Testis (tissue), 2 donors: ENCODE measurements at regions not wholly inside any gene's neighbourhood (a gene's known extent, or its start where the extent isn't known, plus 50 kb on each side); places are given as distances from the start of the nearest gene placed in this dataset.

Experiments used
- DNase-seq: peaks from one replicate; pipeline ENCODE4 v3.0.0-alpha.2; 2019
- H3K27ac ChIP-seq, 2 donors: fragments of 200-600 bp; sonication (generic); one replicate each; pipeline ENCODE4 v1.5.1; 2019
- H3K27me3 ChIP-seq: fragments of 200-600 bp; sonication (generic); one replicate; pipeline ENCODE4 v1.5.1; 2019
- H3K36me3 ChIP-seq: fragments of 200-600 bp; sonication (generic); one replicate; pipeline ENCODE4 v1.5.1; 2017; ENCODE audit warnings: low read depth; ENCODE audit errors: missing control alignments
- H3K4me1 ChIP-seq: fragments of 200-600 bp; sonication (generic); one replicate; pipeline ENCODE4 v1.5.1; 2019
- H3K4me3 ChIP-seq, 2 donors: fragments of 200-600 bp; sonication (generic); one replicate each; pipeline ENCODE4 v1.5.1; 2017 to 2019
- H3K9me3 ChIP-seq: fragments of 200-600 bp; sonication (generic); one replicate; pipeline ENCODE4 v1.5.1; 2017
- POLR2A ChIP-seq: fragments of 450-650 bp; IDR thresholded peaks from one replicate; pipeline ENCODE4 v1.6.1; 2017; ENCODE audit warnings: antibody characterized with exemption, mild to moderate bottlenecking, moderate library complexity
- WGBS, 2 donors: methylation state at CpG; one replicate each; pipeline ENCODE4 v1.1.5; 2018; 5-methylcytosine and 5-hydroxymethylcytosine counted together
- intact Hi-C: fragments of 100-400 bp; cut with DNase I; formaldehyde crosslinking; loops from one replicate; pipeline ENCODE4 v1.15.1; 2023; ENCODE audit warnings: low total_unique reads
- TF ChIP-seq, protein P1 (sequence below), 3 experiments: fragments of 450-650 bp in 2 of 3; fragments of 200-600 bp in 1 of 3; sonication (generic) in 1 of 3; IDR thresholded peaks; one replicate each; pipeline ENCODE4 v1.5.1; 2016 to 2019; ENCODE audit warnings: antibody characterized with exemption in 3 of 3, mild to moderate bottlenecking in 2 of 3, moderate library complexity in 1 of 3

DNA sequence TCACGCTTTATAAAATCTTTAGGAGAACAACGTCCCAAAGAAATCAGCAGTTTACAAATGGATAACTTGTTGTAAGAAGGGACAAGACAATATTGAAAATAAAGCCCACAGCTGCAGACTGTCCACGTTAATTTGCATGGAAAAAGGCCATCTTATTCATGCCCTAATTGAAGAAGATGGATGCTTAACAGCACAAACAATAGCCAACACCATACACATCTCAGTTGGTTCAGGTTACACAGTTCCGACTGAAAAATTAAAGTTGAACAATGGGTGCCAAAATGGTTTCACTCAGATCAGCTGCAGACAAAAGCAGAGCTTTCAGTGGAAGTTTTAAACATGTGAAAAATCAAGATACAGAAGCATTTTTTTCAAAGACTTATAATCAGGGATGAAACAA is 314.2 kb downstream of the RAB38 start:
- intact Hi-C loops, result no loop called here
- DNase-seq, result no peak
- WGBS, 2 donors, result 55 to 60% methylated on average over 4 of the region's 4 CpGs
- no peak overlapping the region for H3K27ac ChIP-seq
- no peaks in the 10 kb centered on the region for H3K36me3 ChIP-seq
- H3K27me3 ChIP-seq, result no peaks in the 10 kb centered on the region
- H3K4me3 ChIP-seq, result no peak overlapping the region
- TF ChIP-seq, protein P1, sequence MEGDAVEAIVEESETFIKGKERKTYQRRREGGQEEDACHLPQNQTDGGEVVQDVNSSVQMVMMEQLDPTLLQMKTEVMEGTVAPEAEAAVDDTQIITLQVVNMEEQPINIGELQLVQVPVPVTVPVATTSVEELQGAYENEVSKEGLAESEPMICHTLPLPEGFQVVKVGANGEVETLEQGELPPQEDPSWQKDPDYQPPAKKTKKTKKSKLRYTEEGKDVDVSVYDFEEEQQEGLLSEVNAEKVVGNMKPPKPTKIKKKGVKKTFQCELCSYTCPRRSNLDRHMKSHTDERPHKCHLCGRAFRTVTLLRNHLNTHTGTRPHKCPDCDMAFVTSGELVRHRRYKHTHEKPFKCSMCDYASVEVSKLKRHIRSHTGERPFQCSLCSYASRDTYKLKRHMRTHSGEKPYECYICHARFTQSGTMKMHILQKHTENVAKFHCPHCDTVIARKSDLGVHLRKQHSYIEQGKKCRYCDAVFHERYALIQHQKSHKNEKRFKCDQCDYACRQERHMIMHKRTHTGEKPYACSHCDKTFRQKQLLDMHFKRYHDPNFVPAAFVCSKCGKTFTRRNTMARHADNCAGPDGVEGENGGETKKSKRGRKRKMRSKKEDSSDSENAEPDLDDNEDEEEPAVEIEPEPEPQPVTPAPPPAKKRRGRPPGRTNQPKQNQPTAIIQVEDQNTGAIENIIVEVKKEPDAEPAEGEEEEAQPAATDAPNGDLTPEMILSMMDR (IDR thresholded peaks at IDR 0.05), result no peak
- no peak for TF ChIP-seq POLR2A
- no peaks in the 10 kb centered on the region for H3K4me1 ChIP-seq
- H3K9me3 ChIP-seq, result no peaks in the 10 kb centered on the region

DNA sequence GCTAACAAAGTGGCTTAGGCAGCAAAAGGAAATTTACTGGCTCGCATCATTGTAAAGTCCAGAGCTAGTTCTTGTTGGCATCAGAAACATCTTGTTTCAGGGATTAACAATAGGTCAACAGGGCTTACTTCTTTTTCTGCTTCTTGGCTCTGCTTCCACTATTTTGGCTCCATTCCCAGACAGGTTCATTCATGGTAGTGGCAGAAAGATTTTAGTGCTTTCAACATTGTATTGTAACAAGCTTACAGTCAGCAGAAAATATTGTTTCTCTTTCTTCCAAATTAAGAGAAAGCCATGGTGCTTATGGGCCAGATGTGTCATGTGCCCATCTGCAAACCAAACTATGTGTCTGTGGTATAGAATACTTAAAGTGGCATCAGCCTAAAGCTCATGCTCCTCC is 315.6 kb downstream of the RAB38 start:
- no peaks in the 10 kb centered on the region for H3K9me3 ChIP-seq
- peak; percentile 16 for DNase-seq
- no peak overlapping the region for H3K4me3 ChIP-seq
- H3K27me3 ChIP-seq, result no peaks in the 10 kb centered on the region
- no peak overlapping the region for H3K27ac ChIP-seq
- no peaks in the 10 kb centered on the region for H3K4me1 ChIP-seq
- intact Hi-C loops, result no loop called here
- WGBS, 2 donors, result 29 to 48% methylated on average over 1 of the region's 1 CpG
- TF ChIP-seq, protein P1 (IDR thresholded peaks at IDR 0.05), result no peak
- no peak for TF ChIP-seq POLR2A
- no peaks in the 10 kb centered on the region for H3K36me3 ChIP-seq

DNA sequence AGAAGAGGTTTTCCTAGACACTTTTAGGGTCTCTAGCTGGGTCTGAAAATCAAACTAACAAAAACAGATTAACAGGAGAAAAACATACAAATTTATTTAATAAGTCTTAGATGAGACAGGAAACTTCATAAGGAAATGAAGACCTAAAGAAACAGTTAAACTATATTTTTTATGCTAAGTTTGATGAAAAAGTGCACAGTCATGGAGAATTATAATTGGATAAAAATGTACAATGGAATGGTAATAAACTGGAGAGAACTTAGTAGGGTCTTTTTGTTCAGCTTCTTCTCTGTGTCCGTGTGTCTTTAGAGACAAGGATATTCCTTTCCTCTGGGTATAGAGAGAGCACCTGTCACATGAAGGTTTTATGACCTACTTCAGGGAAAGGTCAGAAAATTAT is 323.4 kb downstream of the RAB38 start:
- no peaks in the 10 kb centered on the region for H3K9me3 ChIP-seq

DNA sequence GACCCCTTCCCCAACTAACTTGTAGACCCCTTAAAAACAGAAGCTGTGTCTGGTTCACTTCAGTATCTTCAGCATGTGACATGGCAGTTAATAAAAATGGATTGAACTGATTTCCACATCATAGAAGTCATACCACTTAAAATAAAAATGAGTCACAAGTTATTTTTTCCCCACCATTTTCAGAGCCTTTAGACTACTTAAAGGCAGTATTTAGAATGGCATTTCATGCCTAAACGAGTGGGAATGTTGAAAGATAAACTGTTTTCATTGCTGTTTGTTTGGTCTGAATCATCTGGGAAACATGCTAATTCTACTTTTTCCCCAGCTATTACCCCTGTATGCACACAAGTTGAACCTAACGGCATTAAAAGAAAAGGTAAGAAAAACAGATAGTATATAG is 324.0 kb downstream of the RAB38 start:
- intact Hi-C loops, result no loop called here
- 75 to 83% methylated on average over 2 of the region's 2 CpGs for WGBS, 2 donors

More for the DNA sequence above, 323.4 kb downstream of the RAB38 start:
- Histone ChIP-seq H3K4me3 (no peak overlapping the region), H3K27ac (no peak overlapping the region), H3K36me3 (no peaks in the 10 kb centered on the region), H3K27me3 (no peaks in the 10 kb centered on the region), H3K4me1 (no peaks in the 10 kb centered on the region)
- 84 to 88% methylated on average over 1 of the region's 1 CpG for WGBS, 2 donors
- TF ChIP-seq, protein P1 (IDR thresholded peaks at IDR 0.05), result no peak
- no peak for TF ChIP-seq POLR2A
- intact Hi-C loops, result no loop called here
- no peak for DNase-seq

DNA sequence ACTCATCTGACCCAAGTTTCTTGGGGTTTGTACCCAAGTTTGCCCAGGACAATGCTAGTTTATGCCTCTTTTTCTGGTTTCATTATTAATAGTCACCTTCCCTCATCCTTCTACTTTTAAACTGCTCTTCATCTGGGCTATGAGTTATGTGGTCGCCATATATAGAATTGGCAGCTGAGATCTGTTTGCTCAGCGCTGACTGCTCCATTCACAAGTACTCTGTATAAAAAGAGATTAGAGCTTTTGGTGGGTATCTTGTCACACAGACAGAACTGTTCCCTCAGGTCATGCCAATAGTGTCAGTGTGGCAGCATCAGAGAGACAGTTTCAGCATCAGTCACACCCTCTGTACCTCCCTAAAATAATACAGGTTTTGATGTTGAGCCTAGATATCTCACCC is 326.0 kb downstream of the RAB38 start:
- intact Hi-C loops, result no loop called here
- no peak overlapping the region for H3K4me3 ChIP-seq
- WGBS, 2 donors, result 89 to 97% methylated on average over 2 of the region's 2 CpGs
- no peak for TF ChIP-seq POLR2A
- TF ChIP-seq, protein P1 (IDR thresholded peaks at IDR 0.05), result no peak
- H3K27me3 ChIP-seq, result no peaks in the 10 kb centered on the region
- no peak for DNase-seq
- H3K36me3 ChIP-seq, result no peaks in the 10 kb centered on the region
- H3K27ac ChIP-seq, result no peak overlapping the region
- H3K9me3 ChIP-seq, result no peaks in the 10 kb centered on the region
- no peaks in the 10 kb centered on the region for H3K4me1 ChIP-seq

More for the DNA sequence above, 324.0 kb downstream of the RAB38 start:
- no peaks in the 10 kb centered on the region for H3K4me1 ChIP-seq
- no peak for DNase-seq
- no peaks in the 10 kb centered on the region for H3K27me3 ChIP-seq
- no peak overlapping the region for H3K27ac ChIP-seq
- TF ChIP-seq, protein P1 (IDR thresholded peaks at IDR 0.05), result no peak
- H3K4me3 ChIP-seq, result no peak overlapping the region
- no peaks in the 10 kb centered on the region for H3K9me3 ChIP-seq
- no peaks in the 10 kb centered on the region for H3K36me3 ChIP-seq
